ENCODE measurements at regions not wholly inside any gene's neighbourhood (a gene's known extent, or its start where the extent isn't known, plus 50 kb on each side); places are given as distances from the start of the nearest gene placed in this dataset.

GRCh38 chr4:137430171-137430570 lies 102.1 kb downstream of the PCDH18 start:
- no peak for TF ChIP-seq CTCF (IDR thresholded peaks at IDR 0.05; ENCODE audit: insufficient read depth, low read length, severe bottlenecking)
- DNase-seq (ENCODE audit: low read depth) (no peak), FAIRE-seq (no peak)
- Histone ChIP-seq H3K4me3 (ENCODE audit: low read depth, low read length) (no peak overlapping the region), H3K36me3 (ENCODE audit: control insufficient read depth, insufficient read depth, low read length) (no peaks in the 10 kb centered on the region), H3K27me3 (ENCODE audit: control insufficient read depth, insufficient read depth, low read length) (no peaks in the 10 kb centered on the region)

GRCh38 chr4:137427411-137427810 lies 104.9 kb downstream of the PCDH18 start:
- no peak for TF ChIP-seq CTCF (IDR thresholded peaks at IDR 0.05; ENCODE audit: insufficient read depth, low read length, severe bottlenecking)

GRCh38 chr4:137425281-137425680 lies 107.0 kb downstream of the PCDH18 start:
- H3K36me3 ChIP-seq (ENCODE audit: control insufficient read depth, insufficient read depth, low read length): no peaks in the 10 kb centered on the region
- H3K4me3 ChIP-seq (ENCODE audit: low read depth, low read length): no peak overlapping the region
- no peak for DNase-seq (ENCODE audit: low read depth)
- no peak for FAIRE-seq
- no peaks in the 10 kb centered on the region for H3K27me3 ChIP-seq (ENCODE audit: control insufficient read depth, insufficient read depth, low read length)
- no peak for TF ChIP-seq CTCF (IDR thresholded peaks at IDR 0.05; ENCODE audit: insufficient read depth, low read length, severe bottlenecking)

More at GRCh38 chr4:137427411-137427810, 104.9 kb downstream of the PCDH18 start:
- Histone ChIP-seq H3K27me3 (ENCODE audit: control insufficient read depth, insufficient read depth, low read length) (no peaks in the 10 kb centered on the region), H3K36me3 (ENCODE audit: control insufficient read depth, insufficient read depth, low read length) (no peaks in the 10 kb centered on the region), H3K4me3 (ENCODE audit: low read depth, low read length) (no peak overlapping the region)
- DNase-seq (ENCODE audit: low read depth) (no peak), FAIRE-seq (no peak)

GRCh38 chr4:137422666-137423065 lies 109.6 kb downstream of the PCDH18 start:
- DNase-seq (ENCODE audit: low read depth) (no peak), FAIRE-seq (no peak)
- TF ChIP-seq CTCF (IDR thresholded peaks at IDR 0.05; ENCODE audit: insufficient read depth, low read length, severe bottlenecking): no peak
- Histone ChIP-seq H3K4me3 (ENCODE audit: low read depth, low read length) (no peak overlapping the region), H3K27me3 (ENCODE audit: control insufficient read depth, insufficient read depth, low read length) (no peaks in the 10 kb centered on the region), H3K36me3 (ENCODE audit: control insufficient read depth, insufficient read depth, low read length) (no peaks in the 10 kb centered on the region)

- TF ChIP-seq CTCF (IDR thresholded peaks at IDR 0.05; ENCODE audit: insufficient read depth, low read length, severe bottlenecking): no peak
- DNase-seq (ENCODE audit: low read depth) (no peak), FAIRE-seq (no peak)
- no peaks in the 10 kb centered on the region for H3K36me3 ChIP-seq (ENCODE audit: control insufficient read depth, insufficient read depth, low read length)
- H3K27me3 ChIP-seq (ENCODE audit: control insufficient read depth, insufficient read depth, low read length): no peaks in the 10 kb centered on the region
- no peak overlapping the region for H3K4me3 ChIP-seq (ENCODE audit: low read depth, low read length)
Measured at GRCh38 chr4:137421796-137422195, 110.5 kb downstream of the PCDH18 start.

GRCh38 chr4:137420901-137421396 lies 111.3 kb downstream of the PCDH18 start:
- FAIRE-seq (no peak), DNase-seq (ENCODE audit: low read depth) (no peak)
- TF ChIP-seq CTCF (IDR thresholded peaks at IDR 0.05; ENCODE audit: insufficient read depth, low read length, severe bottlenecking): no peak
- H3K4me3 ChIP-seq (ENCODE audit: low read depth, low read length): no peak overlapping the region
- H3K36me3 ChIP-seq (ENCODE audit: control insufficient read depth, insufficient read depth, low read length): no peaks in the 10 kb centered on the region
- H3K27me3 ChIP-seq (ENCODE audit: control insufficient read depth, insufficient read depth, low read length): no peaks in the 10 kb centered on the region
